Astrocyte (in vitro differentiated cells and primary cell): ENCODE measurements at regions not wholly inside any gene's neighbourhood (a gene's known extent, or its start where the extent isn't known, plus 50 kb on each side); places are given as distances from the start of the nearest gene placed in this dataset.

Source experiments
- DNase-seq: peaks from one replicate; pipeline ENCODE4 v3.0.0-alpha.2; 2010; ENCODE audit warnings: low read depth
- FAIRE-seq: peaks from 2 replicates; lab custom pipeline; 2011; peaks lifted over from hg19 to GRCh38; lab: Jason Lieb, UNC
- H2AFZ ChIP-seq: 2 replicates; pipeline ENCODE4 v1.6.0; 2012; ENCODE audit warnings: low read depth, low read length, inconsistent platforms
- H3K27ac ChIP-seq: 2 replicates; pipeline ENCODE4 v1.5.1; 2011; ENCODE audit warnings: low read depth, low read length, inconsistent platforms
- H3K27me3 ChIP-seq: 2 replicates; pipeline ENCODE4 v1.6.0; 2011; ENCODE audit warnings: low read length, inconsistent platforms; ENCODE audit not compliant: insufficient read depth
- H3K36me3 ChIP-seq: 2 replicates; pipeline ENCODE4 v1.5.1; 2011; ENCODE audit warnings: low read length, inconsistent platforms; ENCODE audit not compliant: insufficient read depth
- H3K4me1 ChIP-seq: 2 replicates; pipeline ENCODE4 v1.5.1; 2011; ENCODE audit warnings: low read length, inconsistent platforms; ENCODE audit not compliant: insufficient read depth
- H3K4me2 ChIP-seq: 2 replicates; pipeline ENCODE4 v1.6.0; 2012; ENCODE audit warnings: low read length, inconsistent platforms
- H3K4me3 ChIP-seq: 2 replicates; pipeline ENCODE4 v1.5.1; 2011; ENCODE audit warnings: low read depth, mild to moderate bottlenecking, low read length, inconsistent platforms; ENCODE audit not compliant: insufficient read depth
- H3K79me2 ChIP-seq: 2 replicates; pipeline ENCODE4 v1.6.0; 2012; ENCODE audit warnings: mild to moderate bottlenecking, low read length, inconsistent platforms; ENCODE audit not compliant: insufficient read depth
- H3K9ac ChIP-seq: 2 replicates; pipeline ENCODE4 v1.6.0; 2012; ENCODE audit warnings: mild to moderate bottlenecking, low read length, inconsistent platforms
- H3K9me3 ChIP-seq: 2 replicates; pipeline ENCODE4 v1.5.1; 2012; ENCODE audit warnings: low read depth, mild to moderate bottlenecking, low read length, inconsistent platforms; ENCODE audit not compliant: insufficient read depth
- H4K20me1 ChIP-seq: 2 replicates; pipeline ENCODE4 v1.6.0; 2012; ENCODE audit warnings: low read length, inconsistent platforms; ENCODE audit not compliant: insufficient read depth
- H3K27ac Mint-ChIP-seq: one replicate; pipeline ENCODE4 v1.8.0; 2021; ENCODE audit warnings: mild to moderate bottlenecking, mixed read lengths; ENCODE audit not compliant: unreplicated experiment
- H3K27me3 Mint-ChIP-seq: one replicate; pipeline ENCODE4 v1.8.0; 2021; ENCODE audit warnings: low read depth, mixed read lengths; ENCODE audit not compliant: unreplicated experiment
- H3K36me3 Mint-ChIP-seq: one replicate; pipeline ENCODE4 v1.8.0; 2021; ENCODE audit warnings: low read depth, mixed read lengths; ENCODE audit not compliant: unreplicated experiment
- H3K4me1 Mint-ChIP-seq: one replicate; pipeline ENCODE4 v1.8.0; 2021; ENCODE audit warnings: low read depth, mixed read lengths; ENCODE audit not compliant: unreplicated experiment
- H3K4me3 Mint-ChIP-seq: one replicate; pipeline ENCODE4 v1.8.0; 2021; ENCODE audit warnings: mild to moderate bottlenecking, moderate library complexity, mixed read lengths; ENCODE audit not compliant: unreplicated experiment
- H3K9me3 Mint-ChIP-seq: one replicate; pipeline ENCODE4 v1.8.0; 2021; ENCODE audit warnings: mild to moderate bottlenecking, mixed read lengths; ENCODE audit not compliant: unreplicated experiment
- EZH2 ChIP-seq: IDR thresholded peaks from 2 replicates; pipeline ENCODE4 v1.6.1; 2012; ENCODE audit warnings: mild to moderate bottlenecking, low read length, inconsistent platforms; ENCODE audit not compliant: insufficient read depth
- TF ChIP-seq, protein P1 (sequence below): IDR thresholded peaks from 2 replicates; pipeline ENCODE4 v1.5.1; 2011; ENCODE audit warnings: low read depth, mild to moderate bottlenecking, inconsistent platforms, low read length, moderate library complexity; ENCODE audit not compliant: insufficient read depth

DNA sequence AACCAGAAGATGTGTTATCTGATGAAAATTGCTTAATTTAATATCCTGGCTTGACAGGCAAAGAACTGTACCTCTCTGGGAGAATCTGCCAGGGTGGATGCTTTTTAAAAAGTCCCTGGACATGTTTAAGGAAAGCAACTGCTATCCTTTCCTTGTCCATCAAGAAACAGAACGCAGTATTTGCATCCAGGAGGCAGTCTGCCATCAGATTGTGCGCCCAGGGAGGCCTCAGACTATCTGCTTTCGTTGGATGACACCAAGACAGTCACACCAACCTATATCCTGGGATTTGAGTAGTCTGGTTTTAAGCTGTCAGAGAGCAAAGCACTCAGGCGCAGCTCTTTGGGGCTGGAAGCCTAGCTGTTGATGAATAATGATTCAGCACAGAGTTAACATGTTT lies 121.9 kb downstream of the TBX5 start:
- no peak for TF ChIP-seq EZH2
- TF ChIP-seq, protein P1, sequence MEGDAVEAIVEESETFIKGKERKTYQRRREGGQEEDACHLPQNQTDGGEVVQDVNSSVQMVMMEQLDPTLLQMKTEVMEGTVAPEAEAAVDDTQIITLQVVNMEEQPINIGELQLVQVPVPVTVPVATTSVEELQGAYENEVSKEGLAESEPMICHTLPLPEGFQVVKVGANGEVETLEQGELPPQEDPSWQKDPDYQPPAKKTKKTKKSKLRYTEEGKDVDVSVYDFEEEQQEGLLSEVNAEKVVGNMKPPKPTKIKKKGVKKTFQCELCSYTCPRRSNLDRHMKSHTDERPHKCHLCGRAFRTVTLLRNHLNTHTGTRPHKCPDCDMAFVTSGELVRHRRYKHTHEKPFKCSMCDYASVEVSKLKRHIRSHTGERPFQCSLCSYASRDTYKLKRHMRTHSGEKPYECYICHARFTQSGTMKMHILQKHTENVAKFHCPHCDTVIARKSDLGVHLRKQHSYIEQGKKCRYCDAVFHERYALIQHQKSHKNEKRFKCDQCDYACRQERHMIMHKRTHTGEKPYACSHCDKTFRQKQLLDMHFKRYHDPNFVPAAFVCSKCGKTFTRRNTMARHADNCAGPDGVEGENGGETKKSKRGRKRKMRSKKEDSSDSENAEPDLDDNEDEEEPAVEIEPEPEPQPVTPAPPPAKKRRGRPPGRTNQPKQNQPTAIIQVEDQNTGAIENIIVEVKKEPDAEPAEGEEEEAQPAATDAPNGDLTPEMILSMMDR = no peak
- H3K27me3 ChIP-seq = no peaks in the 10 kb centered on the region
- H3K4me1 ChIP-seq = no peaks in the 10 kb centered on the region
- H3K9me3 ChIP-seq = no peaks in the 10 kb centered on the region
- H3K4me3 ChIP-seq = no peak overlapping the region
- peaks cover 8% of the 10 kb centered on the region for H3K4me1 Mint-ChIP-seq
- H3K27ac ChIP-seq = no peak overlapping the region
- H3K4me2 ChIP-seq = no peak overlapping the region
- no peaks in the 10 kb centered on the region for H3K79me2 ChIP-seq
- H2AFZ ChIP-seq = no peak overlapping the region
- no peaks in the 10 kb centered on the region for H3K36me3 Mint-ChIP-seq
- no peak overlapping the region for H3K4me3 Mint-ChIP-seq
- H4K20me1 ChIP-seq = no peaks in the 10 kb centered on the region
- no peak for DNase-seq
- H3K9me3 Mint-ChIP-seq = no peaks in the 10 kb centered on the region
- no peak overlapping the region for H3K27ac Mint-ChIP-seq
- peaks cover 35% of the 10 kb centered on the region for H3K27me3 Mint-ChIP-seq
- no peak overlapping the region for H3K9ac ChIP-seq
- FAIRE-seq = no peak
- H3K36me3 ChIP-seq = no peaks in the 10 kb centered on the region

GRCh38 chr12:114275932-114276785 lies 129.8 kb downstream of the TBX5 start:
- H3K4me2 ChIP-seq = no peak overlapping the region
- no peak overlapping the region for H3K4me3 Mint-ChIP-seq
- H3K36me3 ChIP-seq = no peaks in the 10 kb centered on the region
- H3K79me2 ChIP-seq = no peaks in the 10 kb centered on the region
- no peak overlapping the region for H3K9ac ChIP-seq
- no peaks in the 10 kb centered on the region for H3K27me3 ChIP-seq
- peak overlapping the region; percentile 48 for H3K27ac Mint-ChIP-seq
- no peaks in the 10 kb centered on the region for H3K9me3 ChIP-seq
- DNase-seq (peak; percentile 86), FAIRE-seq (peak; percentile 88)
- no peaks in the 10 kb centered on the region for H3K36me3 Mint-ChIP-seq
- peaks cover 9% of the 10 kb centered on the region for H3K27me3 Mint-ChIP-seq
- TF ChIP-seq EZH2 = no peak
- TF ChIP-seq, protein P1 = no peak
- no peak overlapping the region for H2AFZ ChIP-seq
- peaks cover 21% of the 10 kb centered on the region for H3K4me1 Mint-ChIP-seq
- H3K4me1 ChIP-seq = no peaks in the 10 kb centered on the region
- no peak overlapping the region for H3K27ac ChIP-seq
- no peaks in the 10 kb centered on the region for H3K9me3 Mint-ChIP-seq
- H4K20me1 ChIP-seq = no peaks in the 10 kb centered on the region
- no peak overlapping the region for H3K4me3 ChIP-seq

DNA sequence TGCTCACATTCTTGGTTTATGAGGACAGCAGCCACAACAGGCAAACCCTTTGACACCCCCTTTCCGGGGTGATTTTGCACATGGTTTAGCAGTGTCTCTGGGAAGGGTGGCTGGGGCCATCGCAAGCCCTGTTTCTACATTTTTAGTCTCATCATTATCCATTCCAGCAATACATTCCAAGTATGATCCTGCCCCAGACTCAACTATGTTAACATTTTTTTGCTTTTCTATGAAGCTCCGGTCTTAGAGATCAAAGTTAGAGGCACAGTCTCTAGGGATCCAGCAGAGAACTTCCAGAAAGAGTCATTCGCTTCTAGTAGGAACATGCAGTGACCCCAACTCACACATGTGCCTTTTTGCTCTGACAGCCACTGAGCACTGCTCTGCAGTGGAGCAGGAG lies 130.9 kb downstream of the TBX5 start:
- Histone ChIP-seq H3K4me2 (no peak overlapping the region), H3K9me3 (no peaks in the 10 kb centered on the region), H3K27ac (no peak overlapping the region), H3K79me2 (no peaks in the 10 kb centered on the region), H3K4me3 (no peak overlapping the region), H3K36me3 (no peaks in the 10 kb centered on the region), H3K27me3 (no peaks in the 10 kb centered on the region), H4K20me1 (no peaks in the 10 kb centered on the region), H2AFZ (no peak overlapping the region), H3K9ac (no peak overlapping the region), H3K4me1 (no peaks in the 10 kb centered on the region)
- no peaks in the 10 kb centered on the region for H3K36me3 Mint-ChIP-seq
- no peak for TF ChIP-seq EZH2
- TF ChIP-seq, protein P1 = no peak
- no peak for DNase-seq
- peak overlapping the region; percentile 47 for H3K4me3 Mint-ChIP-seq
- H3K27ac Mint-ChIP-seq = peak overlapping the region; percentile 51
- H3K9me3 Mint-ChIP-seq = no peaks in the 10 kb centered on the region
- peaks cover 21% of the 10 kb centered on the region for H3K4me1 Mint-ChIP-seq
- peaks cover 7% of the 10 kb centered on the region for H3K27me3 Mint-ChIP-seq
- FAIRE-seq = no peak
